DOHH2 (cell line): ENCODE measurements at regions not wholly inside any gene's neighbourhood (a gene's known extent, or its start where the extent isn't known, plus 50 kb on each side); places are given as distances from the start of the nearest gene placed in this dataset.

Source experiments
- H3F3A ChIP-seq: fragments of 200-600 bp; sonication (generic), shearing (Covaris generic); 2 replicates; pipeline ENCODE4 v1.6.0; 2016; ENCODE audit warnings: antibody characterized with exemption, mild to moderate bottlenecking; ENCODE audit not compliant: control insufficient read depth, insufficient read depth
- H3K27ac ChIP-seq: fragments of 200-600 bp; sonication (generic); 2 replicates; pipeline ENCODE4 v1.5.1; 2014; ENCODE audit warnings: low read depth, mild to moderate bottlenecking, low read length, moderate library complexity
- H3K27me3 ChIP-seq: fragments of 200-600 bp; sonication (generic); 2 replicates; pipeline ENCODE4 v1.6.1; 2014; ENCODE audit warnings: mild to moderate bottlenecking, low read length, mixed read lengths; ENCODE audit not compliant: control insufficient read depth
- H3K36me3 ChIP-seq: fragments of 200-600 bp; sonication (generic); 2 replicates; pipeline ENCODE4 v1.6.1; 2014; ENCODE audit warnings: mild to moderate bottlenecking, low read length, moderate library complexity, mixed read lengths; ENCODE audit not compliant: control insufficient read depth
- H3K4me1 ChIP-seq: fragments of 200-600 bp; sonication (generic); 2 replicates; pipeline ENCODE4 v1.6.1; 2014; ENCODE audit warnings: mild to moderate bottlenecking, low read length, mixed read lengths; ENCODE audit not compliant: control insufficient read depth
- H3K4me2 ChIP-seq: fragments of 200-600 bp; sonication (generic); 2 replicates; pipeline ENCODE4 v1.6.0; 2014; ENCODE audit warnings: mild to moderate bottlenecking, low read length, moderate library complexity
- H3K4me3 ChIP-seq: fragments of 200-600 bp; sonication (generic); 2 replicates; pipeline ENCODE4 v1.5.1; 2014; ENCODE audit warnings: mild to moderate bottlenecking, low read length, mixed read lengths
- H3K79me2 ChIP-seq: fragments of 200-600 bp; sonication (generic); 2 replicates; pipeline ENCODE4 v1.6.1; 2014; ENCODE audit warnings: mild to moderate bottlenecking, low read length, mixed read lengths; ENCODE audit not compliant: control insufficient read depth
- H3K9me2 ChIP-seq: fragments of 200-600 bp; sonication (generic); replicated peaks from 2 replicates; pipeline ENCODE4 v1.6.1; 2014; ENCODE audit warnings: mild to moderate bottlenecking, low read length, mixed read lengths; ENCODE audit not compliant: control insufficient read depth
- H3K9me3 ChIP-seq: fragments of 200-600 bp; sonication (generic); 2 replicates; pipeline ENCODE4 v1.6.1; 2014; ENCODE audit warnings: antibody characterized with exemption, low read length, mixed read lengths; ENCODE audit not compliant: control insufficient read depth, insufficient read depth
- H4K20me1 ChIP-seq: fragments of 200-600 bp; sonication (generic); 2 replicates; pipeline ENCODE4 v1.6.0; 2014; ENCODE audit warnings: low read depth, mild to moderate bottlenecking, antibody characterized with exemption, low read length, moderate library complexity; ENCODE audit not compliant: control insufficient read depth, insufficient read depth
- CTCF ChIP-seq: fragments of 200-600 bp; sonication (generic); IDR thresholded peaks from one replicate; pipeline ENCODE4 v1.5.1; 2014; ENCODE audit warnings: antibody characterized with exemption, mild to moderate bottlenecking, low read depth, low read length; ENCODE audit not compliant: poor library complexity, severe bottlenecking
- EZH2phosphoT487 ChIP-seq: fragments of 200-600 bp; sonication (generic); IDR thresholded peaks from 2 replicates; pipeline ENCODE4 v1.6.1; 2017; ENCODE audit warnings: borderline replicate concordance, mild to moderate bottlenecking, antibody characterized with exemption, low read length, moderate library complexity, mixed read lengths

GRCh38 chr11:15893080-15893492 is 463.3 kb downstream of the SOX6 start:
- TF ChIP-seq CTCF (no peak), EZH2phosphoT487 (no peak)
- Histone ChIP-seq H4K20me1 (no peaks in the 10 kb centered on the region), H3K9me2 (no peaks in the 10 kb centered on the region), H3K9me3 (no peaks in the 10 kb centered on the region), H3K36me3 (no peaks in the 10 kb centered on the region), H3K27me3 (no peaks in the 10 kb centered on the region), H3K4me1 (no peaks in the 10 kb centered on the region), H3K4me3 (no peak overlapping the region), H3K4me2 (no peak overlapping the region), H3F3A (no peaks in the 10 kb centered on the region), H3K27ac (no peak overlapping the region), H3K79me2 (no peaks in the 10 kb centered on the region)

- H3K79me2 ChIP-seq = no peaks in the 10 kb centered on the region
- H3K4me1 ChIP-seq = no peaks in the 10 kb centered on the region
- no peak overlapping the region for H3K27ac ChIP-seq
- no peaks in the 10 kb centered on the region for H3F3A ChIP-seq
- TF ChIP-seq EZH2phosphoT487 = no peak
- TF ChIP-seq CTCF = no peak
- no peaks in the 10 kb centered on the region for H3K36me3 ChIP-seq
- H3K4me2 ChIP-seq = no peak overlapping the region
- no peaks in the 10 kb centered on the region for H4K20me1 ChIP-seq
- H3K27me3 ChIP-seq = no peaks in the 10 kb centered on the region
- no peaks in the 10 kb centered on the region for H3K9me3 ChIP-seq
- H3K4me3 ChIP-seq = no peak overlapping the region
- H3K9me2 ChIP-seq = no peaks in the 10 kb centered on the region
Observed at GRCh38 chr11:15896026-15896425, 460.3 kb downstream of the SOX6 start.

- H3K9me2 ChIP-seq = no peaks in the 10 kb centered on the region
- no peaks in the 10 kb centered on the region for H3K27me3 ChIP-seq
- H3K79me2 ChIP-seq = no peaks in the 10 kb centered on the region
- no peaks in the 10 kb centered on the region for H3K4me1 ChIP-seq
- H3K4me2 ChIP-seq = no peak overlapping the region
- H4K20me1 ChIP-seq = no peaks in the 10 kb centered on the region
- H3K4me3 ChIP-seq = no peak overlapping the region
- H3K27ac ChIP-seq = no peak overlapping the region
- H3K9me3 ChIP-seq = no peaks in the 10 kb centered on the region
- TF ChIP-seq EZH2phosphoT487 (no peak), CTCF (no peak)
- H3F3A ChIP-seq = no peaks in the 10 kb centered on the region
- no peaks in the 10 kb centered on the region for H3K36me3 ChIP-seq
Observed at GRCh38 chr11:15896530-15896929, 459.8 kb downstream of the SOX6 start.
